ENCODE measurements at regions not wholly inside any gene's neighbourhood (a gene's known extent, or its start where the extent isn't known, plus 50 kb on each side); places are given as distances from the start of the nearest gene placed in this dataset.
"Not testable (repeated sequence)": the region's sequence is repeated elsewhere in the genome, so short reads cannot be mapped to it uniquely, and the experiment has no call there.

- DNase-seq = not testable (repeated sequence)
Observed at GRCh38 chr10:108920029-108920428, 1003.3 kb downstream of the XPNPEP1 start.

GRCh38 chr10:108913300-108913699 lies 1010.0 kb downstream of the XPNPEP1 start:
- no peak for DNase-seq

GRCh38 chr10:108911814-108912541 lies 1011.3 kb downstream of the XPNPEP1 start:
- DNase-seq = peak; percentile 88

GRCh38 chr10:108908096-108908495 lies 1015.2 kb downstream of the XPNPEP1 start:
- DNase-seq = no peak

GRCh38 chr10:108905821-108906220 lies 1017.5 kb downstream of the XPNPEP1 start:
- DNase-seq = no peak

- peak; percentile 36 for DNase-seq
Observed at GRCh38 chr10:108905171-108905570, 1018.1 kb downstream of the XPNPEP1 start.

- peak; percentile 54 for DNase-seq
Observed at GRCh38 chr10:108904163-108904838, 1019.0 kb downstream of the XPNPEP1 start.

- no peak for DNase-seq
Observed at GRCh38 chr10:108902619-108903285, 1020.6 kb downstream of the XPNPEP1 start.

- DNase-seq = no peak
Observed at GRCh38 chr10:108901781-108902618, 1021.3 kb downstream of the XPNPEP1 start.

GRCh38 chr10:108899670-108900069 lies 1023.6 kb downstream of the XPNPEP1 start:
- DNase-seq = peak; percentile 52

GRCh38 chr10:108894402-108895301 lies 1028.7 kb downstream of the XPNPEP1 start:
- no peak for DNase-seq

- peak; percentile 17 for DNase-seq
Observed at GRCh38 chr10:108877095-108877561, 1046.2 kb downstream of the XPNPEP1 start.

GRCh38 chr10:108872854-108873253 lies 1050.5 kb downstream of the XPNPEP1 start:
- DNase-seq = no peak

GRCh38 chr10:108868881-108869280 lies 1054.4 kb downstream of the XPNPEP1 start:
- DNase-seq = no peak

- no peak for DNase-seq
Observed at GRCh38 chr10:108862676-108863350, 1060.5 kb downstream of the XPNPEP1 start.

- no peak for DNase-seq
Observed at GRCh38 chr10:108861181-108861754, 1062.0 kb downstream of the XPNPEP1 start.

GRCh38 chr10:108852211-108852610 lies 1071.1 kb downstream of the XPNPEP1 start:
- no peak for DNase-seq

GRCh38 chr10:108850138-108850854 lies 1073.0 kb downstream of the XPNPEP1 start:
- DNase-seq = no peak

- no peak for DNase-seq
Observed at GRCh38 chr10:108849688-108850087, 1073.6 kb downstream of the XPNPEP1 start.
